GM12872 (cell line): ENCODE measurements at regions not wholly inside any gene's neighbourhood (a gene's known extent, or its start where the extent isn't known, plus 50 kb on each side); places are given as distances from the start of the nearest gene placed in this dataset.

Experiments
- TF ChIP-seq, protein P1 (sequence below): IDR thresholded peaks from 3 replicates; pipeline ENCODE4 v1.5.1; 2011; ENCODE audit warnings: low read depth, mild to moderate bottlenecking, low read length, moderate library complexity; ENCODE audit not compliant: insufficient read depth

DNA sequence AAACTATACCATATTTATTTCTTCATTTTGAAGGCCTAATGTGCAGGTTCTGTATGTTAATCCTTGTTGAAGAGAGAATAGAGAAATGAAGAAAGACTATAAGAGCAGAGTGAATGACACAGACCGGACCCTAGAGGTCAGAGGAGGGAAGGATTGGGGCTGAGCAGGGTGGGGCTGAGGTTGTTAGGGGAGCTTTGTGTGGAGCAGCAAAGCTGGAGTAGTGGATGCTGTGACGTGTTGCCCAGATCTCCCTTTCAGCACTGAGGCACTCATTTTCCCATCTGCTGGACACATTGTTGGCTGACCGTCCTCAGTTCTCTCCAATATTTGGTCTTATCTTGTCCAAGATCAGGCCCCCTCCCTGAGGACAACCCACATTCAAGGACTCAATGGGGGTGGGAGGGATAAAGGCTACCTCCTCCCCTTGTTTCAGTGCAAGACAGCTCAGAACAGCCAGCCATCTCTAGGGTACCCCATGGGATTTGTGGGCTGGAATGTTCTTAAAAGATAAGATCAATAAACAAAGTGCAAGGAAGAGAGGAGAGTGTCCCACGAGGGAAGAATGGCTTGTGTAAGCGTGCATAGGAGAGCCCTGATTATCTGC lies 143.6 kb downstream of the TDRD15 start:
- TF ChIP-seq, protein P1, sequence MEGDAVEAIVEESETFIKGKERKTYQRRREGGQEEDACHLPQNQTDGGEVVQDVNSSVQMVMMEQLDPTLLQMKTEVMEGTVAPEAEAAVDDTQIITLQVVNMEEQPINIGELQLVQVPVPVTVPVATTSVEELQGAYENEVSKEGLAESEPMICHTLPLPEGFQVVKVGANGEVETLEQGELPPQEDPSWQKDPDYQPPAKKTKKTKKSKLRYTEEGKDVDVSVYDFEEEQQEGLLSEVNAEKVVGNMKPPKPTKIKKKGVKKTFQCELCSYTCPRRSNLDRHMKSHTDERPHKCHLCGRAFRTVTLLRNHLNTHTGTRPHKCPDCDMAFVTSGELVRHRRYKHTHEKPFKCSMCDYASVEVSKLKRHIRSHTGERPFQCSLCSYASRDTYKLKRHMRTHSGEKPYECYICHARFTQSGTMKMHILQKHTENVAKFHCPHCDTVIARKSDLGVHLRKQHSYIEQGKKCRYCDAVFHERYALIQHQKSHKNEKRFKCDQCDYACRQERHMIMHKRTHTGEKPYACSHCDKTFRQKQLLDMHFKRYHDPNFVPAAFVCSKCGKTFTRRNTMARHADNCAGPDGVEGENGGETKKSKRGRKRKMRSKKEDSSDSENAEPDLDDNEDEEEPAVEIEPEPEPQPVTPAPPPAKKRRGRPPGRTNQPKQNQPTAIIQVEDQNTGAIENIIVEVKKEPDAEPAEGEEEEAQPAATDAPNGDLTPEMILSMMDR: no peak

GRCh38 chr2:21268197-21268877 lies 144.6 kb downstream of the TDRD15 start:
- TF ChIP-seq, protein P1: no peak

DNA sequence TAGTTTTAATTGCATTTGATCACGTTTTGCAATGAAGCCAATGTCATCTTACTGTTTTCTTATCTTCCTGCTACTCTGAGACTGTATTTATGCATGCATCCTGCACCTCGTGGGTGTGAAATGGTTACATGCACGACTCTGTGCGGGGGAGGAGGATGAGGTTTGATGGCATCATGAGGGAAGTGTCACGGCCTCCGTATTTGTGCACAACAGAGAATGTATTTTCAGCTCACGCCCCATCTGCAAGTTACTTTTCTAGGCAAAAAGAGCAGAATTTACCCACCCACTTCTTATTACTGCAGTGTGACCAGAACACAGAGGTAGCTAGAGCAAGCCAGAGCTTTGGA lies 145.1 kb downstream of the TDRD15 start:
- TF ChIP-seq, protein P1: no peak

DNA sequence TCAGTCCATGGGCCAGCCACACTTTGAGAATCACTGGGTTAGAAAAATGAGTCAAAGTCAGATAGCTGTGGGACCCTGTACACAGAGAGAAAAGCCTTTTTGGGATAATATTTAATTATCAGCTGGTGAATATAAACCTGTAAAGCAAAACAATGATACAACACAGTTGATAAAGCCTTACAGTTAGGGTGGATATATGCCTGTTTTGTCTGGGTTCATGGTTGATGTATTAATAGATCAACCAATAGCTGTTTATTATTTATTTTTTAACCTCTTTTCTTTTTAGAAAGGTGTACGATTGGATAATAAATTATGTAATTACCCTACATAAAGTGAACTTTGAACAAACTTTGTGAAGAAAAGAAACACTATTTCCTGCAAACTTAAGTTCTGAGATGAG lies 145.6 kb downstream of the TDRD15 start:
- TF ChIP-seq, protein P1: no peak

DNA sequence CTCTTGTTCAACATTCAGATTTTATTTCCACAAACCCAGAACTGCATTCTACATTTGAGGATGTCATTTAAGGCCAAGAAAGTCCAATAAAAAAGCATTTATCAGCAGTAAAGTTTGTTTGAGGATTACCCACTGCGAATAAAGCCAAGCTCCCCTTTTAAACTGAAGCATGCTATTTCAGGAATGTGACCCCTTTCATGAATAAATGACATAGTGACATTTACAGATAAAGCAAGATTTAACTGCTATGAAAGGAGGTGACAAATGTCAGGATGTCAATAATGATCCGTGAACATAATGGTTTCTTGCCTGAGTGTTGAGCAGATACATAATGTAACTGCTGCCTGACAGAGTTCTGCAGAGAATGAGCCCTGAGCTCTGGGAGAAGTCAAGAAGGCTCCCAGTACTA lies 146.3 kb downstream of the TDRD15 start:
- TF ChIP-seq, protein P1: no peak

- TF ChIP-seq, protein P1: no peak
These were observed 146.9 kb downstream of the TDRD15 start for GRCh38 chr2:21270708-21271122.

DNA sequence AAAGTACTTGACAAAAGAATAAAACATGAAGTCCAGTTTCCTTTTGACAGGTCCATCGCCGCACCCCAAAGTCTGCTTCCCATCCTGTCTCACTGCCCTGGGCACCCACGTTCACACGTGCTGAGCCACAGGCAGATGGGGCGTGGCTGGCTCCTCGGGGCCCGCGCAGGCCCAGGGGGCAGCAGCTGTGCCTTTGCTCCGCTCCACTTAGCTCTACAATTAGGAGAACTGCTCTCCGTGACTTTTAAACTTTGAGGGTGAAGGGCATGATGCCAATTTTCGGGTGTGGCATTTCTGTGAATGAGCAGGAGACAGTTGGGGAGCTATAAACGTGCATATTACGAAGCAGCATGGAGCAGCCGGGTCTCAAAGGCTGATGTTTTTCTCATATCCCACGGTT lies 152.4 kb downstream of the TDRD15 start:
- TF ChIP-seq, protein P1: no peak
